Uterus (tissue), 2 donors: ENCODE measurements at regions not wholly inside any gene's neighbourhood (a gene's known extent, or its start where the extent isn't known, plus 50 kb on each side); places are given as distances from the start of the nearest gene placed in this dataset.

Experiments
- POLR2A ChIP-seq, 2 donors: fragments of 450-650 bp; IDR thresholded peaks; one replicate each; pipeline ENCODE4 v1.6.1; 2016; ENCODE audit warnings: antibody characterized with exemption in 2 of 2, mild to moderate bottlenecking in 1 of 2, moderate library complexity in 1 of 2
- TF ChIP-seq, protein P1 (sequence below), 4 experiments: fragments of 200-600 bp in 2 of 4; fragments of 450-650 bp in 2 of 4; sonication (generic) in 2 of 4; IDR thresholded peaks; one replicate each; pipeline ENCODE4 v1.5.1; 2016 to 2019; ENCODE audit warnings: antibody characterized with exemption in 4 of 4, mild to moderate bottlenecking in 2 of 4, moderate library complexity in 1 of 4

GRCh38 chr18:57991552-57991951 lies 52.5 kb upstream of the NEDD4L start:
- TF ChIP-seq, protein P1, sequence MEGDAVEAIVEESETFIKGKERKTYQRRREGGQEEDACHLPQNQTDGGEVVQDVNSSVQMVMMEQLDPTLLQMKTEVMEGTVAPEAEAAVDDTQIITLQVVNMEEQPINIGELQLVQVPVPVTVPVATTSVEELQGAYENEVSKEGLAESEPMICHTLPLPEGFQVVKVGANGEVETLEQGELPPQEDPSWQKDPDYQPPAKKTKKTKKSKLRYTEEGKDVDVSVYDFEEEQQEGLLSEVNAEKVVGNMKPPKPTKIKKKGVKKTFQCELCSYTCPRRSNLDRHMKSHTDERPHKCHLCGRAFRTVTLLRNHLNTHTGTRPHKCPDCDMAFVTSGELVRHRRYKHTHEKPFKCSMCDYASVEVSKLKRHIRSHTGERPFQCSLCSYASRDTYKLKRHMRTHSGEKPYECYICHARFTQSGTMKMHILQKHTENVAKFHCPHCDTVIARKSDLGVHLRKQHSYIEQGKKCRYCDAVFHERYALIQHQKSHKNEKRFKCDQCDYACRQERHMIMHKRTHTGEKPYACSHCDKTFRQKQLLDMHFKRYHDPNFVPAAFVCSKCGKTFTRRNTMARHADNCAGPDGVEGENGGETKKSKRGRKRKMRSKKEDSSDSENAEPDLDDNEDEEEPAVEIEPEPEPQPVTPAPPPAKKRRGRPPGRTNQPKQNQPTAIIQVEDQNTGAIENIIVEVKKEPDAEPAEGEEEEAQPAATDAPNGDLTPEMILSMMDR (IDR thresholded peaks at IDR 0.05), result no peak
- no peak for TF ChIP-seq POLR2A (IDR thresholded peaks at IDR 0.05)
